ENCODE measurements at regions not wholly inside any gene's neighbourhood (a gene's known extent, or its start where the extent isn't known, plus 50 kb on each side); places are given as distances from the start of the nearest gene placed in this dataset.

GRCh38 chr2:200744201-200744602 lies 67.5 kb upstream of the BZW1 start:
- POLR2A ChIA-PET (ENCODE audit: partially characterized antibody), result no interaction called here
- no peak overlapping the region for H4K5ac ChIP-seq (ENCODE audit: insufficient read length, low read depth, low read length)
- WGBS, 2 experiments (ENCODE audit: extremely low coverage in 1 of 2, insufficient coverage in 1 of 2, insufficient read length in 1 of 2, insufficient replicate concordance in 2 of 2, low coverage in 1 of 2, low lambda C conversion rate in 2 of 2, missing lambda C conversion rate in 1 of 2), result 96% methylated on average over 6 of the region's 6 CpGs; no CpG with 5 or more reads in 1 of the 2 experiments
- no peaks in the 10 kb centered on the region; the same call in 1 of the 2 replicates for H3K23me2 ChIP-seq (ENCODE audit: low read depth, low read length)
- no peak overlapping the region for H3K18ac ChIP-seq (ENCODE audit: extremely low read depth, low read length)
- H3K36me3 ChIP-seq (ENCODE audit: control insufficient read depth in 2 of 4, insufficient read depth in 4 of 4, low read length in 3 of 4), result no peaks in the 10 kb centered on the region
- H2AFZ ChIP-seq (ENCODE audit: low read length), result no peak overlapping the region
- no peak overlapping the region for H3K4me2 ChIP-seq (ENCODE audit: insufficient read depth in 1 of 2, low read depth in 2 of 2, low read length in 2 of 2)
- H3K79me2 ChIP-seq (ENCODE audit: control insufficient read depth in 1 of 2, insufficient read depth in 2 of 2, low read length in 2 of 2), result no peaks in the 10 kb centered on the region
- CTCF ChIA-PET (ENCODE audit: partially characterized antibody), result no interaction called here
- no peak for FAIRE-seq
- no peak overlapping the region for H3K4ac ChIP-seq (replicated peaks; ENCODE audit: insufficient read length, low read depth, low read length)
- H3K4me1 ChIP-seq (replicated peaks in 1 of 4; ENCODE audit: control insufficient read depth in 3 of 4, insufficient read depth in 4 of 4, low read length in 3 of 4), result peaks cover 0 to 10% (median 7%) of the 10 kb centered on the region in 4 experiments; a peak in 4 of 7 replicates
- H3K9ac ChIP-seq (replicated peaks in 1 of 4; ENCODE audit: extremely low read depth in 1 of 4, low read depth in 3 of 4, low read length in 3 of 4), result no peak overlapping the region
- H2BK5ac ChIP-seq (ENCODE audit: low read depth, low read length), result no peak overlapping the region
- H4K8ac ChIP-seq (ENCODE audit: extremely low read depth, insufficient read depth, low read length), result no peak overlapping the region
- H2BK20ac ChIP-seq (ENCODE audit: low read length), result no peak overlapping the region
- no peaks in the 10 kb centered on the region for H3K9me3 ChIP-seq (ENCODE audit: insufficient read depth in 2 of 2, low read depth in 1 of 2, low read length in 1 of 2)
- no peaks in the 10 kb centered on the region for H4K20me1 ChIP-seq (replicated peaks in 1 of 2; ENCODE audit: control insufficient read depth in 1 of 2, insufficient read depth in 2 of 2, low read length in 2 of 2)
- no peak overlapping the region for H3K27ac ChIP-seq (ENCODE audit: low read depth, low read length)
- no peak overlapping the region for H2BK15ac ChIP-seq (ENCODE audit: low read length)
- H4K91ac ChIP-seq (replicated peaks; ENCODE audit: insufficient read length, low read length), result no peak overlapping the region
- TF ChIP-seq ATF3 (IDR thresholded peaks at IDR 0.05; ENCODE audit: insufficient read depth, low read depth, low read length) (no peak), CBX5 (IDR thresholded peaks at IDR 0.05; ENCODE audit: low read depth, low read length) (no peak)
- no peak overlapping the region for H3K14ac ChIP-seq (ENCODE audit: insufficient read length)
- H3K4me3 ChIP-seq (ENCODE audit: extremely low read depth in 1 of 4, insufficient read depth in 2 of 4, low read depth in 3 of 4, low read length in 4 of 4), result no peak overlapping the region
- no peak overlapping the region for H3K56ac ChIP-seq (replicated peaks; ENCODE audit: insufficient read length, low read depth, low read length)
- DNase-seq (ENCODE audit: low read depth in 1 of 2, low spot score in 2 of 2), result no peak
- no peaks in the 10 kb centered on the region for H3K79me1 ChIP-seq (ENCODE audit: low read depth, low read length)
- H2BK12ac ChIP-seq (ENCODE audit: low read depth, low read length), result no peak overlapping the region
- no peak overlapping the region for H3K23ac ChIP-seq (ENCODE audit: insufficient read length)
- H2BK120ac ChIP-seq (replicated peaks; ENCODE audit: low read depth, low read length), result no peak overlapping the region
- no peak overlapping the region for H2AK5ac ChIP-seq (ENCODE audit: low read depth, low read length)
- no peaks in the 10 kb centered on the region for H3K27me3 ChIP-seq (replicated peaks in 1 of 4; ENCODE audit: control insufficient read depth in 3 of 4, extremely low read depth in 1 of 4, insufficient read depth in 3 of 4, low read length in 3 of 4)
